Vagina (tissue), 2 donors: ENCODE measurements at regions not wholly inside any gene's neighbourhood (a gene's known extent, or its start where the extent isn't known, plus 50 kb on each side); places are given as distances from the start of the nearest gene placed in this dataset.

ENCODE experiments used
- CTCF ChIP-seq, 3 experiments: fragments of 450-650 bp in 2 of 3; fragments of 200-600 bp in 1 of 3; sonication (generic) in 1 of 3; IDR thresholded peaks; one replicate each; pipeline ENCODE4 v1.5.1; 2017 to 2019; ENCODE audit warnings: antibody characterized with exemption in 3 of 3, mild to moderate bottlenecking in 2 of 3, moderate library complexity in 2 of 3
- POLR2A ChIP-seq, 2 donors: fragments of 450-650 bp; IDR thresholded peaks; one replicate each; pipeline ENCODE4 v1.6.1; 2017; ENCODE audit warnings: antibody characterized with exemption in 2 of 2, mild to moderate bottlenecking in 2 of 2, moderate library complexity in 2 of 2
- POLR2AphosphoS5 ChIP-seq, 2 donors: sonication (generic); formaldehyde crosslinking; IDR thresholded peaks; one replicate each; pipeline ENCODE4 v1.9.0; 2017; ENCODE audit warnings: antibody characterized with exemption in 2 of 2, mild to moderate bottlenecking in 2 of 2, low read depth in 1 of 2; ENCODE audit not compliant: insufficient read depth in 1 of 2

GRCh38 chr6:22627644-22628043, 58.3 kb downstream of the HDGFL1 start:
- TF ChIP-seq CTCF (IDR thresholded peaks at IDR 0.05) = no peak
- TF ChIP-seq POLR2A (IDR thresholded peaks at IDR 0.05) = no peak
- no peak for TF ChIP-seq POLR2AphosphoS5 (IDR thresholded peaks at IDR 0.05; ENCODE audit: insufficient read depth in 1 of 2, low read depth in 1 of 2)
